Body of pancreas (tissue), 4 donors: ENCODE measurements at regions not wholly inside any gene's neighbourhood (a gene's known extent, or its start where the extent isn't known, plus 50 kb on each side); places are given as distances from the start of the nearest gene placed in this dataset.
"Not testable (repeated sequence)": the region's sequence is repeated elsewhere in the genome, so short reads cannot be mapped to it uniquely, and the experiment has no call there.

Source experiments
- ATAC-seq: fragments of 150-250 bp; one replicate; pipeline ENCODE4 v1.9.1; 2016
- DNase-seq, 4 donors: peaks; one replicate each; pipeline ENCODE4 v3.0.0-alpha.2; 2019
- H3K27ac ChIP-seq, 4 donors: fragments of 200-600 bp; sonication (generic); 1 replicate in 3 of 4; 2 replicates in 1 of 4; pipeline versions ENCODE4 v1.5.1 to v1.6.1; 2016 to 2019; ENCODE audit warnings: mild to moderate bottlenecking in 1 of 4, mixed read lengths in 1 of 4, moderate library complexity in 1 of 4
- H3K27me3 ChIP-seq, 2 donors: fragments of 200-600 bp; sonication (generic); one replicate each; pipeline ENCODE4 v1.6.0; 2016; ENCODE audit warnings: mild to moderate bottlenecking in 1 of 2
- H3K36me3 ChIP-seq, 2 donors: fragments of 200-600 bp; sonication (generic); replicated peaks in 1 of 2; 2 replicates each; pipeline ENCODE4 v1.5.1; 2016; ENCODE audit warnings: low read depth in 2 of 2; ENCODE audit not compliant: insufficient read depth in 1 of 2
- H3K4me1 ChIP-seq: fragments of 200-600 bp; sonication (generic); one replicate; pipeline ENCODE4 v1.6.0; 2016
- H3K4me3 ChIP-seq, 2 donors: fragments of 200-600 bp; sonication (generic); 1 replicate in 1 of 2; 2 replicates in 1 of 2; pipeline ENCODE4 v1.5.1; 2016 to 2019
- H3K9me3 ChIP-seq, 3 donors: fragments of 200-600 bp; sonication (generic); 1 replicate in 2 of 3; 2 replicates in 1 of 3; pipeline ENCODE4 v1.5.1; 2016
- CTCF ChIP-seq, 7 experiments: fragments of 450-650 bp in 4 of 7; fragments of 200-600 bp in 3 of 7; sonication (generic) in 3 of 7; IDR thresholded peaks; one replicate each; pipeline ENCODE4 v1.5.1; 2016 to 2019; ENCODE audit warnings: antibody characterized with exemption in 7 of 7
- POLR2A ChIP-seq, 3 donors: fragments of 450-650 bp; IDR thresholded peaks; one replicate each; pipeline ENCODE4 v1.6.1; 2016; ENCODE audit warnings: antibody characterized with exemption in 3 of 3, mild to moderate bottlenecking in 2 of 3
- WGBS, 2 donors: methylation state at CpG; one replicate each; pipeline ENCODE4 v1.1.5; 2017; 5-methylcytosine and 5-hydroxymethylcytosine counted together
- intact Hi-C: fragments of 100-400 bp; cut with DNase I; formaldehyde crosslinking; loops from one replicate; pipeline ENCODE4 v1.15.1; 2023

DNA sequence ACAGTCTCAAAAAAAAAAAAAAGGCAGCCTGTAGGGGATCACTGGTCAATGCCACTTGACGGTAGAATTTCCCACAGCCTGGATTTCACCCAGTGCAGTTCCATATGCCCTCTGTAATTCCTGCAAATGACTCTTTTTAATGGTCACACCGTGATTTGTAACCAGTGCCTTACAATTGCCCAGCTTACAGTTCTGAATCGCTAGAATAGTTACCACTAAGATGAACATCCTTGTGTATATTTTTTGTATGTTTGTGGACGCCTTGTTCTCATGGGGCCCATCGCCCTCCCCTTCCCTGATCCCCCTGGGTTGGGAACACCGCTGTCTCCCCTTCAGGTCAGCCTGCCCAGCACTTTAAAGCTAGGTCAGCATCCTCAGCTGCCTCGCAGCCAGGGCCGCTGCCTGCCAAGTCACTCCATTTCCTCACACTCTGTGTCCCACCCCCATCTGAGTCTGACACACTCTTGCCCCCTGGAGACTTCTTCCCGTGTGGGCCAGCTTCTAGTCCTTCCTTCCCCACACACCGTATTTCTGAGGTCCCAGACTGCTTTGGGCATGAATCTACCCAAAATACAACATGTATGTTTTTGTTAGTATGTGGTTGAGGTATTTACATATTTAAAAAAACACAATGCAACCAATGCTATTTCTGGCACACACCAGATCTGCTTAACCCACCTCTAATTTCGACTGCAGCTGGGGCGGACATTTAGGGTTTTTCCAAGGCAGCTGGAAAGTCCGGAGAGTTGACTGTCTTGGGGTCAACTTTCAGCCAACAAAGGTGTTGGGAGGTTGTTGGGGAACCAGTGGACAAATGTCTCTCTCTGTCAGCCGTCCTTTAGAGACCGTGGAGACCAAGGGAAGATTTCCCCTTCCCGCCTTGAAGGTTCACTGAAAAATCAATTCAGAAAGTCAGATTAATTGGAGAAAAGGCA, 120.5 kb upstream of the NEK6 start:
- no peaks in the 10 kb centered on the region for H3K36me3 ChIP-seq
- DNase-seq (no peak), ATAC-seq (no peak)
- TF ChIP-seq CTCF (IDR thresholded peaks at IDR 0.05): no peak
- TF ChIP-seq POLR2A (IDR thresholded peaks at IDR 0.05): no peak
- no peak overlapping the region for H3K4me3 ChIP-seq
- no peaks in the 10 kb centered on the region for H3K27me3 ChIP-seq
- WGBS, 2 donors: 75 to 76% methylated on average over 16 of the region's 16 CpGs
- intact Hi-C loops: no loop called here
- H3K9me3 ChIP-seq: no peaks in the 10 kb centered on the region
- no peak overlapping the region for H3K27ac ChIP-seq
- H3K4me1 ChIP-seq: no peaks in the 10 kb centered on the region

- no peaks in the 10 kb centered on the region for H3K27me3 ChIP-seq
- H3K9me3 ChIP-seq: no peaks in the 10 kb centered on the region
- H3K4me3 ChIP-seq: no peak overlapping the region
- DNase-seq (no peak), ATAC-seq (no peak)
- intact Hi-C loops: no loop called here
- TF ChIP-seq POLR2A (IDR thresholded peaks at IDR 0.05) (no peak), CTCF (IDR thresholded peaks at IDR 0.05) (no peak)
- no peak overlapping the region for H3K27ac ChIP-seq
- WGBS, 2 donors: 82 to 84% methylated on average over 3 of the region's 3 CpGs
- H3K4me1 ChIP-seq: no peaks in the 10 kb centered on the region
- H3K36me3 ChIP-seq: no peaks in the 10 kb centered on the region
Observed at GRCh38 chr9:124137944-124138335, 119.8 kb upstream of the NEK6 start.

DNA sequence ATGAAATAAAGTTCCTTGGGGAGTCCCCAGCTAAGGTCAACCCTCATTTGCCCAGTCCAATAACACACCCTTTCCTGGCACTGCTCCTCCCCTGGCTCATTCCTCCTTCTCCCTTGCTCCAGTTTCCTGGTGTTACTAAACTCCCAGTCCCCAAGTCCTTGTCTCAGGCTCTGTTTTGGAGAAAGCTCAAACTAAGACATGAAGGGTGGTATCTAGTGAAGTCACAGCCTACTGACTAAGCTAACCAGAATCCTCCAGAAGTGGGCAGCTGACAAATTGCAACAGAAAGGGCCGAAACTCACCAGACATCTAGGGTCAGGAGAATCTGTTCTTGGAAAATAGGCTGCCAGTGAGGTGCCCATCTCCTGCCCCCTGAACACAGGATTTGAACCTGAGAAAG, 118.7 kb upstream of the NEK6 start:
- Histone ChIP-seq H3K36me3 (no peaks in the 10 kb centered on the region), H3K27me3 (no peaks in the 10 kb centered on the region), H3K27ac (no peak overlapping the region), H3K4me3 (no peak overlapping the region), H3K4me1 (no peaks in the 10 kb centered on the region), H3K9me3 (no peaks in the 10 kb centered on the region)
- TF ChIP-seq POLR2A (IDR thresholded peaks at IDR 0.05): no peak
- 94 to 100% methylated on average over 1 of the region's 1 CpG for WGBS, 2 donors
- DNase-seq: no peak
- no peak for ATAC-seq
- intact Hi-C loops: no loop called here

- Histone ChIP-seq H3K36me3 (no peaks in the 10 kb centered on the region), H3K4me1 (no peaks in the 10 kb centered on the region), H3K4me3 (no peak overlapping the region), H3K27me3 (no peaks in the 10 kb centered on the region), H3K9me3 (no peaks in the 10 kb centered on the region), H3K27ac (no peak overlapping the region)
- no peak for DNase-seq
- WGBS, 2 donors: 64 to 80% methylated on average over 6 of the region's 6 CpGs
- ATAC-seq: no peak
- TF ChIP-seq POLR2A (IDR thresholded peaks at IDR 0.05): no peak
- TF ChIP-seq CTCF (IDR thresholded peaks at IDR 0.05): no peak
- intact Hi-C loops: no loop called here
Observed at GRCh38 chr9:124140941-124141568, 116.7 kb upstream of the NEK6 start.

DNA sequence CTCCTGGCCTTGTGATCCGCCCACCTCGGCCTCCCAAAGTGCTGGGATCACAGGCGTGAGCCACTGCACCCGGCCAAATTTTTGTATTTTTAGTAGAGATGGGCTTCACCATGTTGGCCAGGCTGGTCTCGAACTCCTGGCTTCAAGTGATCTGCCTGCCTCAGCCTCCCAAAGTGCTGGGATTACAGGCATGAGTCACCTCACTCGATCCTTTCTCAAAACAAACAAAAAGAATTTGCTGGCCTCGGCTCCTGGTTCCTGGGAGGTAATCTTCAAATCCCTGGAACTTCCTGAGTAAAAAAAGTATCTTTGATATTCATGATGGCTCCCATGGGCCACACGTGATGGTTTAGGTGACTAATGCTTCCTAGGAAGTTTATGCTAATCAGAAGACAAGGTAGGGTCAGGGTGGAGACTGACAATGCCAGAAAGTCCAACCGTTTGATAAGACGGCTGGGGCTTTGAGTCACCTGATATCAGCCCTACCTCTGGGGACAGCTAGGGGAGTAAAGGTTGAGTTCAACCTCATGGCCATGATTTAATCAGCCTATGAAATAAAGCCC, 113.1 kb upstream of the NEK6 start:
- intact Hi-C loops, H3K27ac ChIP-seq, H3K9me3 ChIP-seq, H3K27me3 ChIP-seq, ATAC-seq, H3K4me1 ChIP-seq, H3K4me3 ChIP-seq, H3K36me3 ChIP-seq: not testable (repeated sequence)
- DNase-seq: peak in 2 of 4 donors; percentile 19 to 31
- WGBS, 2 donors: 44 to 51% methylated on average over 9 to 10 of the region's 10 CpGs
- TF ChIP-seq CTCF (IDR thresholded peaks at IDR 0.05): peak in 1 of 7 experiments; percentile 11
